NT2/D1 (cell line): ENCODE measurements at regions not wholly inside any gene's neighbourhood (a gene's known extent, or its start where the extent isn't known, plus 50 kb on each side); places are given as distances from the start of the nearest gene placed in this dataset.

ENCODE experiments used
- SUZ12 ChIP-seq: IDR thresholded peaks from 2 replicates; pipeline ENCODE4 v1.6.1; 2011; ENCODE audit not compliant: insufficient read length, insufficient read depth; ENCODE audit errors: extremely low read depth
- YY1 ChIP-seq: IDR thresholded peaks from 2 replicates; pipeline ENCODE4 v1.6.1; 2011; ENCODE audit not compliant: insufficient read length, insufficient read depth
- ZNF274 ChIP-seq: IDR thresholded peaks from 2 replicates; pipeline ENCODE4 v1.6.1; 2011; ENCODE audit warnings: mild to moderate bottlenecking, low read depth, low read length

DNA sequence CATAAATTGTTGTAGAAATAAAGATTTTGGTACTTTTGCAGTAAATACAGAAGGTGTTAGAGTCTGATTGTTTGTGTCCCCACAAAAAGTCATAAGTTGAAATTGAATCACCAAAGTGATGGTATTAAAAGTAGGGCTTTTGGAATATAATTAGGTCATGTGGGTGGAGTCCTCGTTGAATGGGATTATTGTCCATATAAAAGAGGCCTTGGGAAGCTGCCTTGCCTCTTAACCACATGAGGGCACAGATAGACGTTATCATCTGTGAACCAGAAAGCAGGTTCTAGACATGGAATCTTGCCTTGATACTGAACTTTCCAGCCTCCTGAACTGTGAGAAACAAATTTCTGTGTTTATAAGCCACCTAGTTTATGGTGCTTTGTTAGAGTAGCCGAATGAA, 186.8 kb downstream of the PRR20E start:
- TF ChIP-seq YY1: no peak
- no peak for TF ChIP-seq ZNF274
- TF ChIP-seq SUZ12: no peak
